ENCODE measurements at regions not wholly inside any gene's neighbourhood (a gene's known extent, or its start where the extent isn't known, plus 50 kb on each side); places are given as distances from the start of the nearest gene placed in this dataset.
A peak's percentile ranks its signal among the peaks of the same experiment; 100 is the strongest.
"Not testable (repeated sequence)": the region's sequence is repeated elsewhere in the genome, so short reads cannot be mapped to it uniquely, and the experiment has no call there.

GRCh38 chr12:66744956-66745383 lies 66.1 kb upstream of the GRIP1 start:
- no peaks in the 10 kb centered on the region for H3K9me3 ChIP-seq (ENCODE audit: control insufficient read depth, low read depth, low read length)
- WGBS (ENCODE audit: insufficient coverage, low lambda C conversion rate) = no CpG with 5 or more reads among the region's 3 CpGs

GRCh38 chr12:66746489-66747201 lies 67.8 kb upstream of the GRIP1 start:
- no peak overlapping the region for H3K4me3 ChIP-seq (ENCODE audit: low read length)
- no peak for DNase-seq
- peaks cover 8% of the 10 kb centered on the region for H3K4me1 ChIP-seq (ENCODE audit: control insufficient read depth, insufficient read depth, low read length)
- no peaks in the 10 kb centered on the region for H3K36me3 ChIP-seq (ENCODE audit: control insufficient read depth, insufficient read depth, low read length)
- no CpG with 5 or more reads among the region's 1 CpG for WGBS (ENCODE audit: insufficient coverage, low lambda C conversion rate)
- H3K9me3 ChIP-seq (ENCODE audit: control insufficient read depth, low read depth, low read length) = no peaks in the 10 kb centered on the region
- H3K27ac ChIP-seq (ENCODE audit: low read length) = no peak overlapping the region
- H3K27me3 ChIP-seq (ENCODE audit: control insufficient read depth, insufficient read depth, low read length) = no peaks in the 10 kb centered on the region

More at GRCh38 chr12:66744956-66745383, 66.1 kb upstream of the GRIP1 start:
- H3K4me1 ChIP-seq (ENCODE audit: control insufficient read depth, insufficient read depth, low read length) = peaks cover 8% of the 10 kb centered on the region
- peak; percentile 3 to 7 for DNase-seq
- peak overlapping the region; percentile 49 for H3K27ac ChIP-seq (ENCODE audit: low read length)
- no peaks in the 10 kb centered on the region for H3K36me3 ChIP-seq (ENCODE audit: control insufficient read depth, insufficient read depth, low read length)
- H3K4me3 ChIP-seq (ENCODE audit: low read length) = no peak overlapping the region
- no peaks in the 10 kb centered on the region for H3K27me3 ChIP-seq (ENCODE audit: control insufficient read depth, insufficient read depth, low read length)

- no peak for DNase-seq
- Histone ChIP-seq H3K27ac (ENCODE audit: low read length) (no peak overlapping the region), H3K4me3 (ENCODE audit: low read length) (no peak overlapping the region), H3K4me1 (ENCODE audit: control insufficient read depth, insufficient read depth, low read length) (no peaks in the 10 kb centered on the region), H3K9me3 (ENCODE audit: control insufficient read depth, low read depth, low read length) (no peaks in the 10 kb centered on the region), H3K27me3 (ENCODE audit: control insufficient read depth, insufficient read depth, low read length) (no peaks in the 10 kb centered on the region), H3K36me3 (ENCODE audit: control insufficient read depth, insufficient read depth, low read length) (no peaks in the 10 kb centered on the region)
- no CpG with 5 or more reads among the region's 1 CpG for WGBS (ENCODE audit: insufficient coverage, low lambda C conversion rate)
Observed at GRCh38 chr12:66751432-66752113, 72.7 kb upstream of the GRIP1 start.

GRCh38 chr12:66753810-66754209 lies 74.9 kb upstream of the GRIP1 start:
- Histone ChIP-seq H3K9me3 (ENCODE audit: control insufficient read depth, low read depth, low read length) (no peaks in the 10 kb centered on the region), H3K27me3 (ENCODE audit: control insufficient read depth, insufficient read depth, low read length) (no peaks in the 10 kb centered on the region), H3K27ac (ENCODE audit: low read length) (no peak overlapping the region), H3K4me1 (ENCODE audit: control insufficient read depth, insufficient read depth, low read length) (no peaks in the 10 kb centered on the region), H3K4me3 (ENCODE audit: low read length) (no peak overlapping the region), H3K36me3 (ENCODE audit: control insufficient read depth, insufficient read depth, low read length) (no peaks in the 10 kb centered on the region)
- no CpG with 5 or more reads among the region's 1 CpG for WGBS (ENCODE audit: insufficient coverage, low lambda C conversion rate)
- DNase-seq = no peak

- DNase-seq = no peak
- WGBS (ENCODE audit: insufficient coverage, low lambda C conversion rate) = no CpG with 5 or more reads among the region's 2 CpGs
Observed at GRCh38 chr12:66755727-66756395, 77.0 kb upstream of the GRIP1 start.

GRCh38 chr12:66756631-66757030 lies 77.8 kb upstream of the GRIP1 start:
- H3K36me3 ChIP-seq (ENCODE audit: control insufficient read depth, insufficient read depth, low read length) = no peaks in the 10 kb centered on the region
- no peak overlapping the region for H3K27ac ChIP-seq (ENCODE audit: low read length)
- H3K27me3 ChIP-seq (ENCODE audit: control insufficient read depth, insufficient read depth, low read length) = no peaks in the 10 kb centered on the region
- no peak for DNase-seq
- H3K4me3 ChIP-seq (ENCODE audit: low read length) = no peak overlapping the region
- 83% methylated on average over 1 of the region's 1 CpG for WGBS (ENCODE audit: insufficient coverage, low lambda C conversion rate)
- H3K9me3 ChIP-seq (ENCODE audit: control insufficient read depth, low read depth, low read length) = no peaks in the 10 kb centered on the region
- H3K4me1 ChIP-seq (ENCODE audit: control insufficient read depth, insufficient read depth, low read length) = no peaks in the 10 kb centered on the region

More at GRCh38 chr12:66755727-66756395, 77.0 kb upstream of the GRIP1 start:
- Histone ChIP-seq H3K4me1 (ENCODE audit: control insufficient read depth, insufficient read depth, low read length) (no peaks in the 10 kb centered on the region), H3K4me3 (ENCODE audit: low read length) (no peak overlapping the region), H3K27me3 (ENCODE audit: control insufficient read depth, insufficient read depth, low read length) (no peaks in the 10 kb centered on the region), H3K36me3 (ENCODE audit: control insufficient read depth, insufficient read depth, low read length) (no peaks in the 10 kb centered on the region), H3K9me3 (ENCODE audit: control insufficient read depth, low read depth, low read length) (no peaks in the 10 kb centered on the region), H3K27ac (ENCODE audit: low read length) (no peak overlapping the region)

- not testable (repeated sequence) for DNase-seq; H3K36me3 ChIP-seq (ENCODE audit: control insufficient read depth, insufficient read depth, low read length); H3K27ac ChIP-seq (ENCODE audit: low read length); H3K9me3 ChIP-seq (ENCODE audit: control insufficient read depth, low read depth, low read length); H3K4me3 ChIP-seq (ENCODE audit: low read length); H3K27me3 ChIP-seq (ENCODE audit: control insufficient read depth, insufficient read depth, low read length); H3K4me1 ChIP-seq (ENCODE audit: control insufficient read depth, insufficient read depth, low read length)
- WGBS (ENCODE audit: insufficient coverage, low lambda C conversion rate) = 80% methylated on average over 1 of the region's 4 CpGs
Observed at GRCh38 chr12:66760122-66760521, 81.2 kb upstream of the GRIP1 start.

GRCh38 chr12:66763467-66763866 lies 84.6 kb upstream of the GRIP1 start:
- Histone ChIP-seq H3K4me1 (ENCODE audit: control insufficient read depth, insufficient read depth, low read length) (no peaks in the 10 kb centered on the region), H3K36me3 (ENCODE audit: control insufficient read depth, insufficient read depth, low read length) (no peaks in the 10 kb centered on the region), H3K9me3 (ENCODE audit: control insufficient read depth, low read depth, low read length) (no peaks in the 10 kb centered on the region), H3K27me3 (ENCODE audit: control insufficient read depth, insufficient read depth, low read length) (no peaks in the 10 kb centered on the region), H3K4me3 (ENCODE audit: low read length) (no peak overlapping the region), H3K27ac (ENCODE audit: low read length) (no peak overlapping the region)
- WGBS (ENCODE audit: insufficient coverage, low lambda C conversion rate) = 83% methylated on average over 2 of the region's 4 CpGs
- DNase-seq = no peak

GRCh38 chr12:66765204-66765603 lies 86.3 kb upstream of the GRIP1 start:
- DNase-seq = no peak
- Histone ChIP-seq H3K36me3 (ENCODE audit: control insufficient read depth, insufficient read depth, low read length) (no peaks in the 10 kb centered on the region), H3K9me3 (ENCODE audit: control insufficient read depth, low read depth, low read length) (no peaks in the 10 kb centered on the region), H3K4me3 (ENCODE audit: low read length) (no peak overlapping the region), H3K27ac (ENCODE audit: low read length) (no peak overlapping the region), H3K4me1 (ENCODE audit: control insufficient read depth, insufficient read depth, low read length) (no peaks in the 10 kb centered on the region), H3K27me3 (ENCODE audit: control insufficient read depth, insufficient read depth, low read length) (no peaks in the 10 kb centered on the region)
- WGBS (ENCODE audit: insufficient coverage, low lambda C conversion rate) = no CpG with 5 or more reads among the region's 1 CpG

- no peak overlapping the region for H3K4me3 ChIP-seq (ENCODE audit: low read length)
- H3K27ac ChIP-seq (ENCODE audit: low read length) = no peak overlapping the region
- no peak for DNase-seq
- no peaks in the 10 kb centered on the region for H3K9me3 ChIP-seq (ENCODE audit: control insufficient read depth, low read depth, low read length)
- H3K4me1 ChIP-seq (ENCODE audit: control insufficient read depth, insufficient read depth, low read length) = no peaks in the 10 kb centered on the region
- 83% methylated on average over 3 of the region's 7 CpGs for WGBS (ENCODE audit: insufficient coverage, low lambda C conversion rate)
- no peaks in the 10 kb centered on the region for H3K27me3 ChIP-seq (ENCODE audit: control insufficient read depth, insufficient read depth, low read length)
- no peaks in the 10 kb centered on the region for H3K36me3 ChIP-seq (ENCODE audit: control insufficient read depth, insufficient read depth, low read length)
Observed at GRCh38 chr12:66767536-66767935, 88.7 kb upstream of the GRIP1 start.

Data from large intestine (tissue), 3 donors.